Spleen (tissue), 11 donors: ENCODE measurements at regions not wholly inside any gene's neighbourhood (a gene's known extent, or its start where the extent isn't known, plus 50 kb on each side); places are given as distances from the start of the nearest gene placed in this dataset.
A peak's percentile ranks its signal among the peaks of the same experiment; 100 is the strongest.

Experiments
- DNase-seq: peaks from one replicate; pipeline ENCODE4 v3.0.0-alpha.2; 2020
- H3K27ac ChIP-seq, 8 donors: fragments of 200-600 bp; sonication (generic) in 7 of 8; 1 replicate in 4 of 8; 2 replicates in 4 of 8; pipeline versions ENCODE4 v1.5.0 to v1.8.0; 2016 to 2021; ENCODE audit warnings: inconsistent platforms in 4 of 8, mild to moderate bottlenecking in 4 of 8, moderate library complexity in 1 of 8
- H3K27me3 ChIP-seq, 7 donors: fragments of 200-600 bp; sonication (generic) in 6 of 7; replicated peaks in 1 of 7; 1 replicate in 4 of 7; 2 replicates in 3 of 7; pipeline versions ENCODE4 v1.5.0 to v1.8.0; 2016 to 2021; ENCODE audit warnings: inconsistent platforms in 3 of 7, mild to moderate bottlenecking in 1 of 7
- H3K36me3 ChIP-seq, 6 donors: fragments of 200-600 bp; sonication (generic) in 5 of 6; 1 replicate in 4 of 6; 2 replicates in 2 of 6; pipeline versions ENCODE4 v1.5.0 to v1.8.0; 2016 to 2021; ENCODE audit warnings: inconsistent platforms in 2 of 6
- H3K4me1 ChIP-seq, 6 donors: fragments of 200-600 bp; sonication (generic) in 5 of 6; 1 replicate in 3 of 6; 2 replicates in 3 of 6; pipeline versions ENCODE4 v1.5.0 to v1.8.0; 2016 to 2021; ENCODE audit warnings: inconsistent platforms in 3 of 6
- H3K4me3 ChIP-seq, 8 donors: fragments of 200-600 bp; sonication (generic) in 7 of 8; 1 replicate in 4 of 8; 2 replicates in 4 of 8; pipeline versions ENCODE4 v1.5.0 to v1.8.0; 2016 to 2021; ENCODE audit warnings: inconsistent platforms in 4 of 8, mild to moderate bottlenecking in 4 of 8, moderate library complexity in 2 of 8
- H3K9me3 ChIP-seq, 8 donors: fragments of 200-600 bp; sonication (generic) in 7 of 8; 1 replicate in 4 of 8; 2 replicates in 4 of 8; pipeline versions ENCODE4 v1.5.0 to v1.8.0; 2016 to 2021; ENCODE audit warnings: inconsistent platforms in 4 of 8
- CTCF ChIP-seq, 11 experiments: fragments of 200-600 bp in 7 of 11; fragments of 450-650 bp in 4 of 11; sonication (generic) in 4 of 11; IDR thresholded peaks in 8 of 11; conservative IDR thresholded peaks in 3 of 11; 1 replicate in 7 of 11; 2 replicates in 4 of 11; pipeline versions ENCODE4 v1.4.0 to v1.8.0; 2016 to 2021; ENCODE audit warnings: antibody characterized with exemption in 11 of 11, inconsistent platforms in 4 of 11, mild to moderate bottlenecking in 1 of 11
- POLR2A ChIP-seq, 3 donors: fragments of 450-650 bp; IDR thresholded peaks; one replicate each; pipeline ENCODE4 v1.5.1; 2017; ENCODE audit warnings: antibody characterized with exemption in 3 of 3, mild to moderate bottlenecking in 1 of 3
- POLR2AphosphoS5 ChIP-seq, 3 donors: sonication (generic); formaldehyde crosslinking; IDR thresholded peaks; one replicate each; pipeline ENCODE4 v1.5.1; 2017; ENCODE audit warnings: antibody characterized with exemption in 3 of 3
- WGBS, 5 donors: extraction: QIAGEN DNeasy Blood & Tissue Kit in 3 of 5; methylation state at CpG; one replicate each; pipeline versions ENCODE4 v1.1.5 to v1.1.7; 2013 to 2018; 5-methylcytosine and 5-hydroxymethylcytosine counted together
- intact Hi-C: fragments of 100-400 bp; cut with DNase I; formaldehyde crosslinking; loops from one replicate; pipeline ENCODE4 v1.15.0; 2023; ENCODE audit warnings: low total_unique reads
- donor health status: healthy with polysubstance abuse.
- donor health status: DM: no; HTN: no; CAD: no; lungs with moderate emphysema.
- donor health status: DM: no; HTN: no; CAD: no.
- donor health status: Bipolar disorder and iron deficiency.
- donor health status: healthy.
- donor health status: DM: no; HTN: no; CAD: no.
- donor health status: DM: yes; HTN: yes; CAD: no.

GRCh38 chr2:237154082-237154638 is 68.5 kb downstream of the COPS8 start:
- Histone ChIP-seq H3K27ac (no peak overlapping the region), H3K4me3 (no peak overlapping the region), H3K9me3 (no peaks in the 10 kb centered on the region), H3K36me3 (no peaks in the 10 kb centered on the region), H3K4me1 (no peaks in the 10 kb centered on the region), H3K27me3 (peaks cover 0 to 23% (median 0%) of the 10 kb centered on the region in 7 donors)
- no peak for DNase-seq
- WGBS, 5 donors, result 29 to 44% (median 33%) methylated on average over 7 of the region's 7 CpGs
- intact Hi-C loops, result loop anchor here (10.0 kb wide), 2 partner anchors 321 to 421 kb away; no protein-coding TSS in a partner anchor
- no peak for TF ChIP-seq POLR2A (IDR thresholded peaks at IDR 0.05)
- TF ChIP-seq CTCF (IDR thresholded peaks at IDR 0.05 in 8 of 11, conservative IDR thresholded peaks at IDR 0.05 in 3 of 11), result peak in 8 of 11 experiments; percentile 10 to 56 (median 49)
- TF ChIP-seq POLR2AphosphoS5 (IDR thresholded peaks at IDR 0.05), result no peak

- TF ChIP-seq POLR2A (IDR thresholded peaks at IDR 0.05) (no peak), CTCF (IDR thresholded peaks at IDR 0.05 in 8 of 11, conservative IDR thresholded peaks at IDR 0.05 in 3 of 11) (no peak), POLR2AphosphoS5 (IDR thresholded peaks at IDR 0.05) (no peak)
- WGBS, 5 donors, result 57 to 71% (median 63%) methylated on average over 11 of the region's 11 CpGs
- intact Hi-C loops, result loop anchor here (10.0 kb wide), 2 partner anchors 320 to 420 kb away; no protein-coding TSS in a partner anchor
Measured at GRCh38 chr2:237154884-237155851, 69.5 kb downstream of the COPS8 start.

GRCh38 chr2:237156031-237156856 is 70.6 kb downstream of the COPS8 start:
- Histone ChIP-seq H3K4me1 (no peaks in the 10 kb centered on the region), H3K36me3 (no peaks in the 10 kb centered on the region), H3K9me3 (no peaks in the 10 kb centered on the region), H3K4me3 (no peak overlapping the region), H3K27ac (no peak overlapping the region), H3K27me3 (peaks cover 0 to 23% (median 0%) of the 10 kb centered on the region in 7 donors)
- TF ChIP-seq CTCF (IDR thresholded peaks at IDR 0.05 in 8 of 11, conservative IDR thresholded peaks at IDR 0.05 in 3 of 11) (no peak), POLR2AphosphoS5 (IDR thresholded peaks at IDR 0.05) (no peak), POLR2A (IDR thresholded peaks at IDR 0.05) (no peak)
- intact Hi-C loops, result loop anchor here (10.0 kb wide), 2 partner anchors 319 to 419 kb away; no protein-coding TSS in a partner anchor
- WGBS, 5 donors, result 42 to 65% (median 57%) methylated on average over 22 to 30 of the region's 30 CpGs
- DNase-seq, result peak; percentile 60

More at GRCh38 chr2:237154884-237155851, 69.5 kb downstream of the COPS8 start:
- Histone ChIP-seq H3K4me1 (no peaks in the 10 kb centered on the region), H3K4me3 (no peak overlapping the region), H3K9me3 (no peaks in the 10 kb centered on the region), H3K27ac (no peak overlapping the region), H3K27me3 (peaks cover 0 to 23% (median 0%) of the 10 kb centered on the region in 7 donors), H3K36me3 (no peaks in the 10 kb centered on the region)
- peak; percentile 55 for DNase-seq
